GM21576 (cell line): ENCODE measurements at regions not wholly inside any gene's neighbourhood (a gene's known extent, or its start where the extent isn't known, plus 50 kb on each side); places are given as distances from the start of the nearest gene placed in this dataset.

Experiments
- ATAC-seq: cut with Tn5 transposase; IDR thresholded peaks from one replicate; pipeline ENCODE4 v1.9.1; 2021; ENCODE audit warnings: mild to moderate bottlenecking, moderate library complexity; ENCODE audit not compliant: unreplicated experiment

- ATAC-seq = no peak
Observed at GRCh38 chr12:86373813-86374212, 117.6 kb upstream of the MGAT4C start.

- no peak for ATAC-seq
Observed at GRCh38 chr12:86367137-86367536, 110.9 kb upstream of the MGAT4C start.

GRCh38 chr12:86349196-86349595 is 93.0 kb upstream of the MGAT4C start:
- no peak for ATAC-seq

- no peak for ATAC-seq
Observed at GRCh38 chr12:86333955-86334522, 77.8 kb upstream of the MGAT4C start.

- ATAC-seq = no peak
Observed at GRCh38 chr12:86331457-86331856, 75.3 kb upstream of the MGAT4C start.

GRCh38 chr12:86331012-86331411 is 74.8 kb upstream of the MGAT4C start:
- no peak for ATAC-seq

GRCh38 chr12:86312232-86312631 is 56.0 kb upstream of the MGAT4C start:
- no peak for ATAC-seq
